ENCODE measurements at regions not wholly inside any gene's neighbourhood (a gene's known extent, or its start where the extent isn't known, plus 50 kb on each side); places are given as distances from the start of the nearest gene placed in this dataset.

GRCh38 chr1:106378261-106378660 is 678.2 kb upstream of the PRMT6 start:
- no TSS peak for BruUV-seq (replicated peaks)

More at GRCh38 chr1:106378261-106378660, 678.2 kb upstream of the PRMT6 start:
- FAIRE-seq: no peak
- Histone ChIP-seq H3K4me2 (ENCODE audit: insufficient read depth, low read length) (no peak overlapping the region), H3K4me1 (ENCODE audit: control insufficient read depth, extremely low read depth, insufficient read depth, low read length) (no peaks in the 10 kb centered on the region), H3K9me3 (replicated peaks; ENCODE audit: control insufficient read depth, insufficient read depth, low read length) (no peaks in the 10 kb centered on the region), H3K79me2 (ENCODE audit: control insufficient read depth, insufficient read depth, low read length) (no peaks in the 10 kb centered on the region), H3K36me3 (ENCODE audit: control insufficient read depth in 2 of 2, extremely low read depth in 1 of 2, insufficient read depth in 2 of 2, low read length in 2 of 2) (no peaks in the 10 kb centered on the region), H4K20me1 (replicated peaks; ENCODE audit: control insufficient read depth, extremely low read depth, insufficient read depth, low read length) (no peaks in the 10 kb centered on the region), H3K27me3 (ENCODE audit: control insufficient read depth in 2 of 2, insufficient read depth in 2 of 2, low read length in 2 of 2) (no peaks in the 10 kb centered on the region), H2AFZ (ENCODE audit: low read depth, low read length) (no peak overlapping the region), H3K27ac (ENCODE audit: insufficient read depth, low read depth, low read length) (no peak overlapping the region), H3K9ac (replicated peaks; ENCODE audit: extremely low read depth, insufficient read depth, low read length) (no peak overlapping the region), H3K4me3 (replicated peaks in 1 of 3; ENCODE audit: insufficient read depth in 1 of 3, low read depth in 1 of 3, low read length in 3 of 3) (no peak overlapping the region), H3K9me1 (replicated peaks; ENCODE audit: control insufficient read depth, extremely low read depth, insufficient read depth, low read length) (no peaks in the 10 kb centered on the region)
- ChIA-PET CTCF (interaction anchor here (0.7 kb wide), 1 partner anchor 121 kb away, joined by 5 read pairs; no protein-coding TSS in a partner anchor), POLR2A (no interaction called here)
- dilution Hi-C loops (cut with MboI; ENCODE audit: extremely low pct_ligation_motif_present, low sequenced_read_pairs) (no loop called here), intact Hi-C loops (cut with micrococcal nuclease) (no loop called here)
- TF ChIP-seq POLR2A (IDR thresholded peaks at IDR 0.05; ENCODE audit: low read depth, low read length) (no peak), POLR2AphosphoS5 (IDR thresholded peaks at IDR 0.05; ENCODE audit: insufficient read depth, low read depth, low read length) (no peak), MAX (IDR thresholded peaks at IDR 0.05; ENCODE audit: insufficient read depth, insufficient read length) (no peak), MYC (IDR thresholded peaks at IDR 0.05; ENCODE audit: low read depth, low read length) (no peak), JUN (IDR thresholded peaks at IDR 0.05; ENCODE audit: borderline replicate concordance, insufficient read depth, insufficient read length, low read depth) (no peak), FOS (IDR thresholded peaks at IDR 0.05; ENCODE audit: borderline replicate concordance, insufficient read depth, low read length) (no peak), EZH2 (IDR thresholded peaks at IDR 0.05; ENCODE audit: borderline replicate concordance, low read depth, low read length, severe bottlenecking) (no peak), CTCF (IDR thresholded peaks at IDR 0.05; ENCODE audit: extremely low read depth in 1 of 2, insufficient read depth in 1 of 2, low read depth in 1 of 2, low read length in 2 of 2) (no peak), GATA2 (IDR thresholded peaks at IDR 0.05; ENCODE audit: insufficient read depth, insufficient read length, low read depth, low read length) (no peak)
- no peak for DNase-seq (ENCODE audit: low read depth, low spot score)

Data from endothelial cell of umbilical vein (primary cell).